Type B pancreatic cell (in vitro differentiated cells): ENCODE measurements at regions not wholly inside any gene's neighbourhood (a gene's known extent, or its start where the extent isn't known, plus 50 kb on each side); places are given as distances from the start of the nearest gene placed in this dataset.

Experiments used
- DNase-seq: peaks from one replicate; pipeline ENCODE4 v3.0.0; 2021; ENCODE audit warnings: mixed read lengths; ENCODE audit not compliant: unreplicated experiment; ENCODE audit errors: extremely low spot score
- H3K27ac Mint-ChIP-seq: 2 replicates; pipeline ENCODE4 v1.8.0; 2021; ENCODE audit warnings: mild to moderate bottlenecking, mixed read lengths
- H3K27me3 Mint-ChIP-seq: 2 replicates; pipeline ENCODE4 v1.8.0; 2021; ENCODE audit warnings: mixed read lengths
- H3K36me3 Mint-ChIP-seq: 2 replicates; pipeline ENCODE4 v1.8.0; 2021; ENCODE audit warnings: mixed read lengths
- H3K4me1 Mint-ChIP-seq: one replicate; pipeline ENCODE4 v1.8.0; 2021; ENCODE audit warnings: mixed read lengths; ENCODE audit not compliant: unreplicated experiment
- H3K4me3 Mint-ChIP-seq: 2 replicates; pipeline ENCODE4 v1.8.0; 2021; ENCODE audit warnings: mild to moderate bottlenecking, mixed read lengths
- H3K9me3 Mint-ChIP-seq: 2 replicates; pipeline ENCODE4 v1.8.0; 2021; ENCODE audit warnings: mixed read lengths
- TF ChIP-seq, protein P1 (sequence below): fragments of 200-600 bp; sonication (generic); conservative IDR thresholded peaks from 2 replicates; pipeline ENCODE4 v1.5.0; 2021; ENCODE audit warnings: antibody characterized with exemption, mild to moderate bottlenecking

DNA sequence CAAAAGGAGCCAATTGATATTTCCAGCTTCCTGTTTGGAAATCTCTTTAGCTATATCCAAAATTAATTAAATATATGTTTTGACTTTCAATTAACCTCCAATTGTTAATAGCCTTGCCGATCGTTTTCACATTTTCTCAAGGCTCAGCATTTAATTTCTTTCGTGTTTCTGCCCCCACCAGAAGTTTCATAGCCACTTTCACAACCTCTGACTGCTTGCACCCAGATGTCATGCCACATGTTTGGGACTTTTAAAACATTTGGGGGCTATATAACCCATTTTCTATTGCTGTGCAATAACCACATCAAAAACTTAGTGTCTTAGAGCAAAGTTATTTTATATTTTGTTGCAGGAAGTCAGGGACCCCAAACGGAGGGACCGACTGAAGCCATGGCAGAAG, 510.6 kb upstream of the CNTNAP2 start:
- DNase-seq = no peak
- H3K4me1 Mint-ChIP-seq = no peaks in the 10 kb centered on the region
- TF ChIP-seq, protein P1, sequence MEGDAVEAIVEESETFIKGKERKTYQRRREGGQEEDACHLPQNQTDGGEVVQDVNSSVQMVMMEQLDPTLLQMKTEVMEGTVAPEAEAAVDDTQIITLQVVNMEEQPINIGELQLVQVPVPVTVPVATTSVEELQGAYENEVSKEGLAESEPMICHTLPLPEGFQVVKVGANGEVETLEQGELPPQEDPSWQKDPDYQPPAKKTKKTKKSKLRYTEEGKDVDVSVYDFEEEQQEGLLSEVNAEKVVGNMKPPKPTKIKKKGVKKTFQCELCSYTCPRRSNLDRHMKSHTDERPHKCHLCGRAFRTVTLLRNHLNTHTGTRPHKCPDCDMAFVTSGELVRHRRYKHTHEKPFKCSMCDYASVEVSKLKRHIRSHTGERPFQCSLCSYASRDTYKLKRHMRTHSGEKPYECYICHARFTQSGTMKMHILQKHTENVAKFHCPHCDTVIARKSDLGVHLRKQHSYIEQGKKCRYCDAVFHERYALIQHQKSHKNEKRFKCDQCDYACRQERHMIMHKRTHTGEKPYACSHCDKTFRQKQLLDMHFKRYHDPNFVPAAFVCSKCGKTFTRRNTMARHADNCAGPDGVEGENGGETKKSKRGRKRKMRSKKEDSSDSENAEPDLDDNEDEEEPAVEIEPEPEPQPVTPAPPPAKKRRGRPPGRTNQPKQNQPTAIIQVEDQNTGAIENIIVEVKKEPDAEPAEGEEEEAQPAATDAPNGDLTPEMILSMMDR = no peak
- H3K36me3 Mint-ChIP-seq = no peaks in the 10 kb centered on the region
- no peak overlapping the region for H3K27ac Mint-ChIP-seq
- H3K27me3 Mint-ChIP-seq = no peaks in the 10 kb centered on the region
- peaks cover 4% of the 10 kb centered on the region for H3K9me3 Mint-ChIP-seq
- no peak overlapping the region for H3K4me3 Mint-ChIP-seq

GRCh38 chr7:145599376-145599775, 517.2 kb upstream of the CNTNAP2 start:
- H3K9me3 Mint-ChIP-seq = peaks cover 4% of the 10 kb centered on the region
- no peak overlapping the region for H3K4me3 Mint-ChIP-seq
- no peaks in the 10 kb centered on the region for H3K36me3 Mint-ChIP-seq
- DNase-seq = no peak
- H3K4me1 Mint-ChIP-seq = no peaks in the 10 kb centered on the region
- TF ChIP-seq, protein P1 = no peak
- no peaks in the 10 kb centered on the region for H3K27me3 Mint-ChIP-seq
- no peak overlapping the region for H3K27ac Mint-ChIP-seq

DNA sequence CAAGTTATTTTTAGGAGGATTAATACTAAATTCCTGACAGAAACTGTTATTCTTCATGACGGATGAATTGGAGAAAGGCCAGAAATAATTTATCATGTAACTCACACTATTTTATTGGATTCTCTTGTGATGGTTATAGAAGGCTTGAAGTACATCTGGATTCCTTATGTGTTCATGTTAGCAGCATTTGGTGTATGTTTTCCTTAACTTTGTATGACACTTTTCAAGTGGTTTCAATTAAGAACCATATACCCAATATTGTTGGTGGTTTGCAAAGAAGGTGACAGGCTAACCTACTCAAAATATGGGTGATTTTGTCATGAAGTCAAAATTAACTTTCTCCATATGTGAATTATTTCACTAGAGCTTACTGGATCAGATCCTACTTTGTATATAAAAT, 532.2 kb upstream of the CNTNAP2 start:
- no peaks in the 10 kb centered on the region for H3K9me3 Mint-ChIP-seq
- H3K36me3 Mint-ChIP-seq = no peaks in the 10 kb centered on the region
- TF ChIP-seq, protein P1 = no peak

DNA sequence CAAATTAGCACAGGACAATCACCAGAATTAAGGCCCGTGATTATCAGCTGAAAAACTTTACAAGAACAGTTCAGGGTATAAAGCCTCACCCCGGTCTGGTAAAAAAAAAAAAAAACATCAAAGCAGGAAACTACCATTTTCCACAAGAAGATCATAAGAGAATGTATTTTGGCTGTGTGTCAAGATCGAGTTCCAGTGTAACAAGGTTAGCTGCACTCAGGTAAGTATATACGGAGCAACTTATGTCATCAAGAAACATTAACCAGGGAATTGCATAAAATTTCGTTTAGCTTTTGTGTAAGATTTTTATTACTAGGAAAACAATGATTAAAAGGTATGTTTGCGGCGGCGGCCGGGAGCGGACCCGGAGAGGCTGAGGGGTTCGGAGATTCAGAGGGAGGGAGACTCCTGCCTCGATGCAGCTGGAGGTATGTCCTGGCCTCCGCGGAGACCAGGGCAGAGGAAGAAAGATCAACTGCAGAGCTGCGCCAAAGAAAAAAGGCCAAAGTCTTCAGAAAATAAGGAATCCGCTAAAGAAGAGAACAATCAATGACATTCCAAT, 533.8 kb upstream of the CNTNAP2 start:
- TF ChIP-seq, protein P1 = no peak
- no peaks in the 10 kb centered on the region for H3K36me3 Mint-ChIP-seq

More for the DNA sequence above, 532.2 kb upstream of the CNTNAP2 start:
- no peak for DNase-seq
- no peak overlapping the region for H3K4me3 Mint-ChIP-seq
- no peaks in the 10 kb centered on the region for H3K27me3 Mint-ChIP-seq
- no peak overlapping the region for H3K27ac Mint-ChIP-seq
- H3K4me1 Mint-ChIP-seq = no peaks in the 10 kb centered on the region

GRCh38 chr7:145557805-145558204, 558.8 kb upstream of the CNTNAP2 start:
- H3K9me3 Mint-ChIP-seq = no peaks in the 10 kb centered on the region
- TF ChIP-seq, protein P1 = no peak
- H3K4me1 Mint-ChIP-seq = no peaks in the 10 kb centered on the region
- H3K36me3 Mint-ChIP-seq = no peaks in the 10 kb centered on the region
- no peak overlapping the region for H3K27ac Mint-ChIP-seq
- no peak for DNase-seq
- H3K27me3 Mint-ChIP-seq = no peaks in the 10 kb centered on the region
- no peak overlapping the region for H3K4me3 Mint-ChIP-seq

More for the DNA sequence above, 533.8 kb upstream of the CNTNAP2 start:
- H3K27me3 Mint-ChIP-seq = no peaks in the 10 kb centered on the region
- no peaks in the 10 kb centered on the region for H3K4me1 Mint-ChIP-seq
- no peak for DNase-seq
- no peaks in the 10 kb centered on the region for H3K9me3 Mint-ChIP-seq
- H3K4me3 Mint-ChIP-seq = no peak overlapping the region
- no peak overlapping the region for H3K27ac Mint-ChIP-seq

GRCh38 chr7:145543242-145543641, 573.4 kb upstream of the CNTNAP2 start:
- Mint-ChIP-seq H3K9me3 (no peaks in the 10 kb centered on the region), H3K27me3 (no peaks in the 10 kb centered on the region)
- TF ChIP-seq, protein P1 = no peak

More at GRCh38 chr7:145543242-145543641, 573.4 kb upstream of the CNTNAP2 start:
- no peak overlapping the region for H3K4me3 Mint-ChIP-seq
- DNase-seq = no peak
- H3K36me3 Mint-ChIP-seq = no peaks in the 10 kb centered on the region
- H3K27ac Mint-ChIP-seq = no peak overlapping the region
- no peaks in the 10 kb centered on the region for H3K4me1 Mint-ChIP-seq
